PFSK-1 (cell line): ENCODE measurements at regions not wholly inside any gene's neighbourhood (a gene's known extent, or its start where the extent isn't known, plus 50 kb on each side); places are given as distances from the start of the nearest gene placed in this dataset.

Source experiments
- FOXP2 ChIP-seq: optimal IDR thresholded peaks from 2 replicates; pipeline ENCODE3; 2011; ENCODE audit warnings: borderline replicate concordance, control low read depth, inconsistent platforms; ENCODE audit not compliant: insufficient read depth; ENCODE audit errors: extremely low read length, extremely low read depth
- POLR2AphosphoS5 ChIP-seq: IDR thresholded peaks from 2 replicates; pipeline ENCODE4 v1.6.1; 2012; ENCODE audit warnings: low read depth, mild to moderate bottlenecking, control low read depth, low read length, moderate library complexity
- SIN3A ChIP-seq: IDR thresholded peaks from 2 replicates; pipeline ENCODE4 v1.6.1; 2012; ENCODE audit warnings: mild to moderate bottlenecking, low read length, moderate library complexity, borderline replicate concordance; ENCODE audit not compliant: insufficient read depth
- TAF1 ChIP-seq: IDR thresholded peaks from 2 replicates; pipeline ENCODE4 v1.6.1; 2012; ENCODE audit warnings: low read length, control low read depth, borderline replicate concordance; ENCODE audit not compliant: insufficient read depth

DNA sequence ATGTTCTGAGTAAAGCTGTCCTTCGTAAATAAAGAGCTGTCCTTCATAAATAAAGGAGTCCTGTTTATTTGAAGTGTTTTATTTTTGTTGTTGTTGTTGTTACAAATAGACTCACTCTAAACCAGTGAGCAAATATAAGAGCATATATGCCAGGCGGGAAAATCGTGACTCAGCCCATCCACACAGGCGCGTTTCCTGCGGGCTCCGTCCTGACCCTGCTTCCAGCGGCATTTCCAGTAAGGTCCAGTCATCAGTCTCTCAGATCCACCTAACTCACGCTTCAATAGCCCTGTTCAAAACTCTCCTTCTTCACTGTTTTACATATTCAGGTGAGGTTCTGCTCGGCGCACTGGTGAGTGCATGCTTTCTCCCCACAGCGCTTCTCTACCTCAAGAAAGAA is 277.2 kb upstream of the ADARB2 start:
- TF ChIP-seq TAF1 (no peak), POLR2AphosphoS5 (no peak), SIN3A (no peak), FOXP2 (no peak)
